ENCODE measurements at regions not wholly inside any gene's neighbourhood (a gene's known extent, or its start where the extent isn't known, plus 50 kb on each side); places are given as distances from the start of the nearest gene placed in this dataset.

- TF ChIP-seq, protein P1, sequence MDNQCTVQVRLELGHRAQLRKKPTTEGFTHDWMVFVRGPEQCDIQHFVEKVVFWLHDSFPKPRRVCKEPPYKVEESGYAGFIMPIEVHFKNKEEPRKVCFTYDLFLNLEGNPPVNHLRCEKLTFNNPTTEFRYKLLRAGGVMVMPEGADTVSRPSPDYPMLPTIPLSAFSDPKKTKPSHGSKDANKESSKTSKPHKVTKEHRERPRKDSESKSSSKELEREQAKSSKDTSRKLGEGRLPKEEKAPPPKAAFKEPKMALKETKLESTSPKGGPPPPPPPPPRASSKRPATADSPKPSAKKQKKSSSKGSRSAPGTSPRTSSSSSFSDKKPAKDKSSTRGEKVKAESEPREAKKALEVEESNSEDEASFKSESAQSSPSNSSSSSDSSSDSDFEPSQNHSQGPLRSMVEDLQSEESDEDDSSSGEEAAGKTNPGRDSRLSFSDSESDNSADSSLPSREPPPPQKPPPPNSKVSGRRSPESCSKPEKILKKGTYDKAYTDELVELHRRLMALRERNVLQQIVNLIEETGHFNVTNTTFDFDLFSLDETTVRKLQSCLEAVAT (IDR thresholded peaks at IDR 0.05), result no peak
- TF ChIP-seq RCOR1 (conservative IDR thresholded peaks at IDR 0.05; ENCODE audit: low read depth, low read length) (no peak), SP1 (IDR thresholded peaks at IDR 0.05; ENCODE audit: low read depth, low read length) (no peak), PRDM15 (CRISPR knock-in tag; IDR thresholded peaks at IDR 0.05) (no peak), KLF5 (IDR thresholded peaks at IDR 0.05; ENCODE audit: partially characterized antibody) (no peak), EGR1 (IDR thresholded peaks at IDR 0.05; ENCODE audit: borderline replicate concordance in 1 of 2, low read depth in 2 of 2, low read length in 2 of 2) (no peak), EED (IDR thresholded peaks at IDR 0.05; ENCODE audit: low read depth) (no peak), GATAD2B (conservative IDR thresholded peaks at IDR 0.05; ENCODE audit: low read depth) (no peak), BHLHE40 (IDR thresholded peaks at IDR 0.05; ENCODE audit: borderline replicate concordance in 1 of 2, low read depth in 2 of 2, low read length in 1 of 2) (no peak), ZNF592 (IDR thresholded peaks at IDR 0.05) (no peak), NR2C1 (IDR thresholded peaks at IDR 0.05) (no peak)
- TF ChIP-seq, protein P2, sequence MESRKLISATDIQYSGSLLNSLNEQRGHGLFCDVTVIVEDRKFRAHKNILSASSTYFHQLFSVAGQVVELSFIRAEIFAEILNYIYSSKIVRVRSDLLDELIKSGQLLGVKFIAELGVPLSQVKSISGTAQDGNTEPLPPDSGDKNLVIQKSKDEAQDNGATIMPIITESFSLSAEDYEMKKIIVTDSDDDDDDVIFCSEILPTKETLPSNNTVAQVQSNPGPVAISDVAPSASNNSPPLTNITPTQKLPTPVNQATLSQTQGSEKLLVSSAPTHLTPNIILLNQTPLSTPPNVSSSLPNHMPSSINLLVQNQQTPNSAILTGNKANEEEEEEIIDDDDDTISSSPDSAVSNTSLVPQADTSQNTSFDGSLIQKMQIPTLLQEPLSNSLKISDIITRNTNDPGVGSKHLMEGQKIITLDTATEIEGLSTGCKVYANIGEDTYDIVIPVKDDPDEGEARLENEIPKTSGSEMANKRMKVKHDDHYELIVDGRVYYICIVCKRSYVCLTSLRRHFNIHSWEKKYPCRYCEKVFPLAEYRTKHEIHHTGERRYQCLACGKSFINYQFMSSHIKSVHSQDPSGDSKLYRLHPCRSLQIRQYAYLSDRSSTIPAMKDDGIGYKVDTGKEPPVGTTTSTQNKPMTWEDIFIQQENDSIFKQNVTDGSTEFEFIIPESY (IDR thresholded peaks at IDR 0.05), result no peak
Observed at GRCh38 chr15:66968806-66969596, 96.4 kb upstream of the SMAD3 start (continued).
